Sigmoid colon (tissue), 4 donors: ENCODE measurements at regions not wholly inside any gene's neighbourhood (a gene's known extent, or its start where the extent isn't known, plus 50 kb on each side); places are given as distances from the start of the nearest gene placed in this dataset.

ENCODE experiments used
- EP300 ChIP-seq, 4 donors: sonication (generic); formaldehyde crosslinking; IDR thresholded peaks; one replicate each; pipeline ENCODE4 v1.6.1; 2017; ENCODE audit warnings: antibody characterized with exemption in 4 of 4
- POLR2A ChIP-seq, 2 donors: fragments of 450-650 bp; IDR thresholded peaks; one replicate each; pipeline ENCODE4 v1.6.1; 2016; ENCODE audit warnings: antibody characterized with exemption in 2 of 2, mild to moderate bottlenecking in 2 of 2, moderate library complexity in 2 of 2
- POLR2AphosphoS5 ChIP-seq, 4 donors: sonication (generic); formaldehyde crosslinking; IDR thresholded peaks; one replicate each; pipeline ENCODE4 v1.6.1; 2017; ENCODE audit warnings: antibody characterized with exemption in 4 of 4
- TF ChIP-seq, protein P1 (sequence below), 4 experiments: fragments of 450-650 bp in 3 of 4; fragments of 200-600 bp in 1 of 4; IDR thresholded peaks; one replicate each; pipeline ENCODE4 v1.5.1; 2016 to 2019; ENCODE audit warnings: antibody characterized with exemption in 4 of 4, mild to moderate bottlenecking in 3 of 4, moderate library complexity in 2 of 4

- TF ChIP-seq, protein P1, sequence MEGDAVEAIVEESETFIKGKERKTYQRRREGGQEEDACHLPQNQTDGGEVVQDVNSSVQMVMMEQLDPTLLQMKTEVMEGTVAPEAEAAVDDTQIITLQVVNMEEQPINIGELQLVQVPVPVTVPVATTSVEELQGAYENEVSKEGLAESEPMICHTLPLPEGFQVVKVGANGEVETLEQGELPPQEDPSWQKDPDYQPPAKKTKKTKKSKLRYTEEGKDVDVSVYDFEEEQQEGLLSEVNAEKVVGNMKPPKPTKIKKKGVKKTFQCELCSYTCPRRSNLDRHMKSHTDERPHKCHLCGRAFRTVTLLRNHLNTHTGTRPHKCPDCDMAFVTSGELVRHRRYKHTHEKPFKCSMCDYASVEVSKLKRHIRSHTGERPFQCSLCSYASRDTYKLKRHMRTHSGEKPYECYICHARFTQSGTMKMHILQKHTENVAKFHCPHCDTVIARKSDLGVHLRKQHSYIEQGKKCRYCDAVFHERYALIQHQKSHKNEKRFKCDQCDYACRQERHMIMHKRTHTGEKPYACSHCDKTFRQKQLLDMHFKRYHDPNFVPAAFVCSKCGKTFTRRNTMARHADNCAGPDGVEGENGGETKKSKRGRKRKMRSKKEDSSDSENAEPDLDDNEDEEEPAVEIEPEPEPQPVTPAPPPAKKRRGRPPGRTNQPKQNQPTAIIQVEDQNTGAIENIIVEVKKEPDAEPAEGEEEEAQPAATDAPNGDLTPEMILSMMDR (IDR thresholded peaks at IDR 0.05), result no peak
- TF ChIP-seq POLR2A (IDR thresholded peaks at IDR 0.05) (no peak), POLR2AphosphoS5 (IDR thresholded peaks at IDR 0.05) (no peak), EP300 (IDR thresholded peaks at IDR 0.05) (no peak)
Measured at GRCh38 chr1:29501227-29501976, 265.1 kb downstream of the PTPRU start.
